PFSK-1 (cell line): ENCODE measurements at regions not wholly inside any gene's neighbourhood (a gene's known extent, or its start where the extent isn't known, plus 50 kb on each side); places are given as distances from the start of the nearest gene placed in this dataset.

Source experiments
- SIN3A ChIP-seq: IDR thresholded peaks from 2 replicates; pipeline ENCODE4 v1.6.1; 2012; ENCODE audit warnings: mild to moderate bottlenecking, low read length, moderate library complexity, borderline replicate concordance; ENCODE audit not compliant: insufficient read depth
- TAF1 ChIP-seq: IDR thresholded peaks from 2 replicates; pipeline ENCODE4 v1.6.1; 2012; ENCODE audit warnings: low read length, control low read depth, borderline replicate concordance; ENCODE audit not compliant: insufficient read depth

DNA sequence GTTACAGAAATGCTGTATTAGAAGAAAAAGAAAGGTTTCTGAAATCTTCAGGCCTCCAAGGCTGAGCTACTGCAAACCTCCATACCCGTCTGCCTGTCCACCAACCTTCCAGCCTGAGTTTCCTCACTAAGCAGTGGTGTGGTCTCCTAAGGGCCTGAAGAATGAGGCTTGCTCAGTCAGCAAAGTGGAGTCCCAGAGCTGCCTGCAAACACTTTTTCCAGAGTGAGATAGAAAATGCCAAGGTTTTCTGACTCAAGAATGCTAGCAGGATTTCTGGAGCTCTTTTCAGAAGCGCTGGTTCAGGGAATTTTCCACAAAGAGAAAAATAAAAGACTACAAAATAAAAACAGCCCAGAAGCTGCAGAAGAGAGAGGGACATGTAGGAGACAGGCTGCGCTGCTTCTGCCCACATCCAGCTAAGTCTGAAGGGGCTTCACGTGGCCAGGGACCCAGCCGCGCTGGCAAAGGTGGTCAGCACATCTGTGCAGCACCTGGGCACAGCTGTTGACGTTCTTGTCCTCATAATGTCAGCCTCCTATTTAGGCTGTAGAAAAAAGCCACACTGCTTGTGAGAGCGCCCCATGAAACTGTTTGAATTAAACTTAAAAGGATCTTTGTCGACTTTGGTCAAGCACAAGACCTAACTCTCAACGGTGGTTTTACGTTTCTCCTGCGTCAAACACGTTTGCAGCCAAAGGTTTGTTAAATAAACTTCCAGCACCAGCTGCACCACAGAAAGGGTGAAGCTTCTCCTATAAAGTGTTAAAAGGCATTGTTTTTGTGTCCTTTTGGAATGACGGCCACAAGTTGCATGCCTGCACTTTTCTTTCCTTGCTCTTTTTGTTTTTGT, 209.0 kb downstream of the THBS2 start:
- TF ChIP-seq SIN3A: no peak
- no peak for TF ChIP-seq TAF1
